ENCODE measurements at regions not wholly inside any gene's neighbourhood (a gene's known extent, or its start where the extent isn't known, plus 50 kb on each side); places are given as distances from the start of the nearest gene placed in this dataset.

GRCh38 chr4:11606078-11606477 is 177.4 kb upstream of the HS3ST1 start:
- TF ChIP-seq CTCF (IDR thresholded peaks at IDR 0.05) = no peak
- Histone ChIP-seq H3K27ac (no peak overlapping the region), H3K9me3 (no peaks in the 10 kb centered on the region), H3K4me1 (ENCODE audit: control insufficient read depth in 1 of 2, low read depth in 2 of 2) (no peaks in the 10 kb centered on the region), H3K27me3 (replicated peaks; ENCODE audit: insufficient read depth) (no peaks in the 10 kb centered on the region), H3K36me3 (no peaks in the 10 kb centered on the region), H3K4me3 (no peak overlapping the region)
- ATAC-seq (ENCODE audit: insufficient number of reproducible peaks, low FRiP score, low read depth) (no peak), DNase-seq (ENCODE audit: low spot score) (no peak)

- ATAC-seq (ENCODE audit: insufficient number of reproducible peaks, low FRiP score, low read depth) (no peak), DNase-seq (ENCODE audit: low spot score) (no peak)
- H3K9me3 ChIP-seq = no peaks in the 10 kb centered on the region
- no peak overlapping the region for H3K4me3 ChIP-seq
- H3K27ac ChIP-seq = no peak overlapping the region
- H3K27me3 ChIP-seq (replicated peaks; ENCODE audit: insufficient read depth) = no peaks in the 10 kb centered on the region
- H3K36me3 ChIP-seq = no peaks in the 10 kb centered on the region
- TF ChIP-seq CTCF (IDR thresholded peaks at IDR 0.05) = no peak
- no peaks in the 10 kb centered on the region for H3K4me1 ChIP-seq (ENCODE audit: control insufficient read depth in 1 of 2, low read depth in 2 of 2)
These were observed 176.9 kb upstream of the HS3ST1 start for GRCh38 chr4:11605597-11605996.

- no peak for DNase-seq (ENCODE audit: low spot score)
- no peaks in the 10 kb centered on the region for H3K9me3 ChIP-seq
- no peaks in the 10 kb centered on the region for H3K4me1 ChIP-seq (ENCODE audit: control insufficient read depth in 1 of 2, low read depth in 2 of 2)
- H3K27ac ChIP-seq = no peak overlapping the region
- no peaks in the 10 kb centered on the region for H3K36me3 ChIP-seq
- H3K27me3 ChIP-seq (replicated peaks; ENCODE audit: insufficient read depth) = no peaks in the 10 kb centered on the region
- TF ChIP-seq CTCF (IDR thresholded peaks at IDR 0.05) = no peak
- H3K4me3 ChIP-seq = no peak overlapping the region
- no peak for ATAC-seq (ENCODE audit: insufficient number of reproducible peaks, low FRiP score, low read depth)
These were observed 176.1 kb upstream of the HS3ST1 start for GRCh38 chr4:11604821-11605220.

GRCh38 chr4:11603591-11604194 is 175.0 kb upstream of the HS3ST1 start:
- no peaks in the 10 kb centered on the region for H3K36me3 ChIP-seq
- no peak for ATAC-seq (ENCODE audit: insufficient number of reproducible peaks, low FRiP score, low read depth)
- no peaks in the 10 kb centered on the region for H3K9me3 ChIP-seq
- H3K4me1 ChIP-seq (ENCODE audit: control insufficient read depth in 1 of 2, low read depth in 2 of 2) = no peaks in the 10 kb centered on the region
- no peaks in the 10 kb centered on the region for H3K27me3 ChIP-seq (replicated peaks; ENCODE audit: insufficient read depth)
- H3K4me3 ChIP-seq = no peak overlapping the region
- DNase-seq (ENCODE audit: low spot score) = no peak
- no peak overlapping the region for H3K27ac ChIP-seq
- TF ChIP-seq CTCF (IDR thresholded peaks at IDR 0.05) = no peak

GRCh38 chr4:11602606-11603340 is 174.1 kb upstream of the HS3ST1 start:
- no peaks in the 10 kb centered on the region for H3K9me3 ChIP-seq
- no peak for TF ChIP-seq CTCF (IDR thresholded peaks at IDR 0.05)
- H3K36me3 ChIP-seq = no peaks in the 10 kb centered on the region
- no peak for DNase-seq (ENCODE audit: low spot score)
- no peak overlapping the region for H3K4me3 ChIP-seq
- no peaks in the 10 kb centered on the region for H3K27me3 ChIP-seq (replicated peaks; ENCODE audit: insufficient read depth)
- H3K27ac ChIP-seq = no peak overlapping the region
- ATAC-seq (ENCODE audit: insufficient number of reproducible peaks, low FRiP score, low read depth) = no peak
- H3K4me1 ChIP-seq (ENCODE audit: control insufficient read depth in 1 of 2, low read depth in 2 of 2) = no peaks in the 10 kb centered on the region
